CD4-positive, CD25-positive, alpha-beta regulatory T cell (primary cell): ENCODE measurements at regions not wholly inside any gene's neighbourhood (a gene's known extent, or its start where the extent isn't known, plus 50 kb on each side); places are given as distances from the start of the nearest gene placed in this dataset.

ENCODE experiments used
- ATAC-seq, 2 donors: fragments of 150-1000 bp; cut with Tn5 transposase; one replicate each; pipeline ENCODE4 v1.10.0; 2021; ENCODE audit warnings: low read depth in 2 of 2, moderate number of reproducible peaks in 2 of 2, moderate library complexity in 1 of 2
- DNase-seq, 3 donors: peaks; one replicate each; pipeline versions ENCODE4 v3.0.0 to v3.0.0-alpha.2; 2012 to 2022; ENCODE audit warnings: mixed read lengths in 1 of 3
- H3K27ac ChIP-seq: one replicate; pipeline ENCODE4 v1.7.0; 2013; ENCODE audit warnings: mild to moderate bottlenecking, low read length; ENCODE audit not compliant: insufficient read depth, poor library complexity, severe bottlenecking
- H3K27me3 ChIP-seq: one replicate; pipeline ENCODE4 v1.7.0; 2013; ENCODE audit warnings: low read length; ENCODE audit not compliant: control insufficient read depth, insufficient read depth
- H3K36me3 ChIP-seq: one replicate; pipeline ENCODE4 v1.7.0; 2013; ENCODE audit warnings: mild to moderate bottlenecking, low read length, moderate library complexity; ENCODE audit not compliant: control insufficient read depth, insufficient read depth
- H3K4me1 ChIP-seq: 2 replicates; pipeline ENCODE4 v1.7.0; 2013; ENCODE audit warnings: mild to moderate bottlenecking, low read length; ENCODE audit not compliant: insufficient read depth, control insufficient read depth, poor library complexity, severe bottlenecking
- H3K4me3 ChIP-seq: one replicate; pipeline ENCODE4 v1.7.0; 2013; ENCODE audit warnings: low read depth, mild to moderate bottlenecking, low read length, moderate library complexity
- H3K9me3 ChIP-seq, 2 experiments: 1 replicate in 1 of 2; 2 replicates in 1 of 2; pipeline ENCODE4 v1.7.0; 2013; ENCODE audit warnings: low read length in 2 of 2, mild to moderate bottlenecking in 1 of 2, moderate library complexity in 1 of 2; ENCODE audit not compliant: control insufficient read depth in 2 of 2
- H3K27ac Mint-ChIP-seq, 3 donors: one replicate each; pipeline ENCODE4 v1.8.0; 2020 to 2022; ENCODE audit warnings: mild to moderate bottlenecking in 3 of 3, mixed read lengths in 3 of 3, moderate library complexity in 2 of 3
- H3K27me3 Mint-ChIP-seq: one replicate; pipeline ENCODE4 v1.8.0; 2022; ENCODE audit warnings: mild to moderate bottlenecking, mixed read lengths
- H3K36me3 Mint-ChIP-seq: one replicate; pipeline ENCODE4 v1.8.0; 2020; ENCODE audit warnings: mixed read lengths
- H3K4me1 Mint-ChIP-seq, 4 donors: one replicate each; pipeline ENCODE4 v1.8.0; 2020 to 2022; ENCODE audit warnings: mixed read lengths in 4 of 4, mild to moderate bottlenecking in 1 of 4
- H3K4me3 Mint-ChIP-seq, 4 donors: one replicate each; pipeline ENCODE4 v1.8.0; 2020 to 2022; ENCODE audit warnings: mild to moderate bottlenecking in 4 of 4, mixed read lengths in 4 of 4, moderate library complexity in 3 of 4
- H3K9me3 Mint-ChIP-seq, 7 donors: one replicate each; pipeline ENCODE4 v1.8.0; 2020 to 2022; ENCODE audit warnings: mixed read lengths in 7 of 7, mild to moderate bottlenecking in 3 of 7, moderate library complexity in 2 of 7

GRCh38 chr6:51265426-51265825 lies 446.8 kb downstream of the TFAP2B start:
- H3K27me3 Mint-ChIP-seq = no peaks in the 10 kb centered on the region
- Histone ChIP-seq H3K27ac (no peak overlapping the region), H3K27me3 (no peaks in the 10 kb centered on the region), H3K4me3 (no peak overlapping the region), H3K36me3 (no peaks in the 10 kb centered on the region), H3K4me1 (no peaks in the 10 kb centered on the region), H3K9me3 (no peaks in the 10 kb centered on the region)
- H3K9me3 Mint-ChIP-seq = peaks cover 0 to 9% (median 0%) of the 10 kb centered on the region in 7 donors
- no peaks in the 10 kb centered on the region for H3K4me1 Mint-ChIP-seq
- DNase-seq (no peak), ATAC-seq (no peak)
- no peak overlapping the region for H3K27ac Mint-ChIP-seq
- no peak overlapping the region for H3K4me3 Mint-ChIP-seq
- no peaks in the 10 kb centered on the region for H3K36me3 Mint-ChIP-seq

DNA sequence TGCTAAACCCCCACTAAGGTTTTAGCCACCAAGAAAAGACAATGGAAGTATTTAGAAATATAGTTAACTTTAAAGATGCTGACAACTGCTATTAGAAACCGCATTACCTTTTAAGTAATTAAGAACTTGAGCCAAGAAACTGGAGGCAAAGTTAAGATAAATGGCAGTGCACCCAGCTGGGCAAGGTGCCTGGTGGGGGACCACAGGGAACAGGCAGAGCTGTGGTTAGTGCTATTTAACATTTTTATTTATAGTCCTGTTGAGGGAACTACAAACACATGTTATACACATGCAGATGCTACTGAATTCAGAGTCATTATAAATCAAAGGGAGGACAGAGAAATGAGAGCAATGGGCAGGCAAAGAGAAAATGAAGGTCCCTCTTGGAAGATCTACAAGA lies 447.9 kb downstream of the TFAP2B start:
- no peak overlapping the region for H3K27ac Mint-ChIP-seq
- no peaks in the 10 kb centered on the region for H3K27me3 Mint-ChIP-seq
- no peaks in the 10 kb centered on the region for H3K36me3 Mint-ChIP-seq
- Histone ChIP-seq H3K9me3 (no peaks in the 10 kb centered on the region), H3K27ac (no peak overlapping the region), H3K4me1 (no peaks in the 10 kb centered on the region), H3K36me3 (no peaks in the 10 kb centered on the region), H3K4me3 (no peak overlapping the region), H3K27me3 (no peaks in the 10 kb centered on the region)
- ATAC-seq = no peak
- no peak for DNase-seq
- peaks cover 0 to 9% (median 0%) of the 10 kb centered on the region in 7 donors for H3K9me3 Mint-ChIP-seq
- no peak overlapping the region for H3K4me3 Mint-ChIP-seq
- no peaks in the 10 kb centered on the region for H3K4me1 Mint-ChIP-seq

DNA sequence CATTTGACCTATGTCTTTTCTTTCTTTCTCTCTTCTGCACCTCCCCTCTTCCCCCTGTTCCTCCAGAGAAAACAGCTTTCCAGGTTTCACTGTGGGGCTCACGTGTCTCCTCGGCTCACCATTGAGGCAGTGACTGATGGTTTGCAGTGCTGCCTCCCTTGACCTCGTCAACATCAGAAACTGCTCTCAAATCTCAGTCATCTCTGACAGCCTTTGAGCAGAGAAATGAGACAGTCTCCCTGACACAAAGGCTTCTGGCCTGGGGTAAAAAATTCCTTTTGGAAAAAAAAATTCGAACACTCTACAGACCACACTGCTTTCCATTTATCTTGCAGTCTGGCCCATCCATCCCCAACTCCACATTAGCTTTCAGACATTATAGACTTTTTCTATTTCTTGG lies 450.0 kb downstream of the TFAP2B start:
- Mint-ChIP-seq H3K27me3 (no peaks in the 10 kb centered on the region), H3K4me1 (no peaks in the 10 kb centered on the region), H3K27ac (no peak overlapping the region), H3K9me3 (peaks cover 0 to 9% (median 0%) of the 10 kb centered on the region in 7 donors), H3K4me3 (no peak overlapping the region), H3K36me3 (no peaks in the 10 kb centered on the region)
- H3K4me1 ChIP-seq = no peaks in the 10 kb centered on the region
- no peaks in the 10 kb centered on the region for H3K36me3 ChIP-seq
- ATAC-seq (no peak), DNase-seq (no peak)
- no peak overlapping the region for H3K4me3 ChIP-seq
- no peaks in the 10 kb centered on the region for H3K27me3 ChIP-seq
- no peaks in the 10 kb centered on the region for H3K9me3 ChIP-seq
- H3K27ac ChIP-seq = no peak overlapping the region

GRCh38 chr6:51269876-51270275 lies 451.2 kb downstream of the TFAP2B start:
- no peaks in the 10 kb centered on the region for H3K4me1 ChIP-seq
- no peak for ATAC-seq
- no peaks in the 10 kb centered on the region for H3K36me3 ChIP-seq

DNA sequence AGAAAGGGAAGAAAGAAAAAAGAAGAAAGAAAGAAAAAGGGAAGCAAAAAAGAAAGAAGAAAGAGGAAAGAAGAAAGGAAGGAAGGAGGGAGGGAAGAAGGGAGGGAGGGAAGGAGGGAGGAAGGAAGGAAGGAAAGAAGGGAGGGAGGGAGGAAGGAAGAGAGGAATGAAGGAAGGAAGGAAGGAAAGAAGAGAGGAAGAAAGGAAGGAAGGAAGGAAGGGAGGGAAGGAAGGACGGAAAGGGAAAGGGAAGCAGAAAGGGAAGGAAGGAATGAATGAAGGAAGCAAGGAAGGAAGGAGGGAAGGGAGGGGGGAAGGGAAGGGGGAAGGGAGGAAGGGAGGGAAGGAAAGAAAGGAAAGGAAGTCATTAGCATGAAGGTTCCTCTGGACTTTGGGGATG lies 452.9 kb downstream of the TFAP2B start:
- peaks cover 0 to 9% (median 0%) of the 10 kb centered on the region in 7 donors for H3K9me3 Mint-ChIP-seq
- no peaks in the 10 kb centered on the region for H3K36me3 Mint-ChIP-seq
- H3K4me3 ChIP-seq = no peak overlapping the region
- DNase-seq = no peak
- no peak overlapping the region for H3K4me3 Mint-ChIP-seq
- no peaks in the 10 kb centered on the region for H3K27me3 ChIP-seq
- no peaks in the 10 kb centered on the region for H3K4me1 ChIP-seq
- H3K36me3 ChIP-seq = no peaks in the 10 kb centered on the region
- H3K27ac ChIP-seq = no peak overlapping the region
- no peaks in the 10 kb centered on the region for H3K9me3 ChIP-seq
- H3K4me1 Mint-ChIP-seq = no peaks in the 10 kb centered on the region
- ATAC-seq = no peak
- no peak overlapping the region for H3K27ac Mint-ChIP-seq
- H3K27me3 Mint-ChIP-seq = no peaks in the 10 kb centered on the region

More at GRCh38 chr6:51269876-51270275, 451.2 kb downstream of the TFAP2B start:
- H3K4me1 Mint-ChIP-seq = no peaks in the 10 kb centered on the region
- H3K4me3 ChIP-seq = no peak overlapping the region
- H3K9me3 ChIP-seq = no peaks in the 10 kb centered on the region
- H3K27ac Mint-ChIP-seq = no peak overlapping the region
- no peak for DNase-seq
- peaks cover 0 to 6% (median 0%) of the 10 kb centered on the region in 7 donors for H3K9me3 Mint-ChIP-seq
- H3K4me3 Mint-ChIP-seq = no peak overlapping the region
- H3K27me3 Mint-ChIP-seq = no peaks in the 10 kb centered on the region
- H3K27ac ChIP-seq = no peak overlapping the region
- no peaks in the 10 kb centered on the region for H3K27me3 ChIP-seq
- H3K36me3 Mint-ChIP-seq = no peaks in the 10 kb centered on the region

GRCh38 chr6:51273228-51273961 lies 454.7 kb downstream of the TFAP2B start:
- no peaks in the 10 kb centered on the region for H3K36me3 ChIP-seq
- DNase-seq = no peak
- H3K27ac ChIP-seq = no peak overlapping the region
- no peak overlapping the region for H3K4me3 ChIP-seq
- Mint-ChIP-seq H3K4me3 (no peak overlapping the region), H3K36me3 (no peaks in the 10 kb centered on the region), H3K9me3 (peaks cover 0 to 9% (median 3%) of the 10 kb centered on the region in 7 donors), H3K4me1 (no peaks in the 10 kb centered on the region), H3K27me3 (no peaks in the 10 kb centered on the region), H3K27ac (no peak overlapping the region)
- H3K9me3 ChIP-seq = no peaks in the 10 kb centered on the region
- H3K4me1 ChIP-seq = no peaks in the 10 kb centered on the region
- no peaks in the 10 kb centered on the region for H3K27me3 ChIP-seq
- no peak for ATAC-seq

GRCh38 chr6:51277474-51277873 lies 458.8 kb downstream of the TFAP2B start:
- H3K27ac ChIP-seq = no peak overlapping the region
- Mint-ChIP-seq H3K4me1 (no peaks in the 10 kb centered on the region), H3K4me3 (no peak overlapping the region), H3K36me3 (no peaks in the 10 kb centered on the region), H3K9me3 (peaks cover 0 to 17% (median 0%) of the 10 kb centered on the region in 7 donors), H3K27me3 (no peaks in the 10 kb centered on the region), H3K27ac (no peak overlapping the region)
- no peaks in the 10 kb centered on the region for H3K9me3 ChIP-seq
- H3K4me3 ChIP-seq = no peak overlapping the region
- ATAC-seq (no peak), DNase-seq (no peak)
- no peaks in the 10 kb centered on the region for H3K36me3 ChIP-seq
- H3K27me3 ChIP-seq = no peaks in the 10 kb centered on the region
- no peaks in the 10 kb centered on the region for H3K4me1 ChIP-seq

- no peaks in the 10 kb centered on the region for H3K27me3 ChIP-seq
- DNase-seq = no peak
- no peaks in the 10 kb centered on the region for H3K4me1 Mint-ChIP-seq
- H3K27me3 Mint-ChIP-seq = no peaks in the 10 kb centered on the region
- no peak overlapping the region for H3K27ac ChIP-seq
- H3K9me3 ChIP-seq = no peaks in the 10 kb centered on the region
- H3K36me3 Mint-ChIP-seq = no peaks in the 10 kb centered on the region
- no peak overlapping the region for H3K4me3 Mint-ChIP-seq
- ATAC-seq = no peak
- no peaks in the 10 kb centered on the region for H3K36me3 ChIP-seq
- peaks cover 0 to 7% (median 0%) of the 10 kb centered on the region in 7 donors for H3K9me3 Mint-ChIP-seq
- H3K4me3 ChIP-seq = no peak overlapping the region
- H3K4me1 ChIP-seq = no peaks in the 10 kb centered on the region
- no peak overlapping the region for H3K27ac Mint-ChIP-seq
Observed at GRCh38 chr6:51282026-51282425, 463.4 kb downstream of the TFAP2B start.
